K562 (cell line): ENCODE measurements at regions not wholly inside any gene's neighbourhood (a gene's known extent, or its start where the extent isn't known, plus 50 kb on each side); places are given as distances from the start of the nearest gene placed in this dataset.

Experiments used
- ATAC-seq: fragments of 200-7000 bp; cut with Tn5 transposase; 3 replicates; pipeline ENCODE4 v1.9.1; 2020; ENCODE audit warnings: moderate library complexity
- BruUV-seq: library from RNA; stranded (reverse); fragments of 400-500 nt; replicated peaks from 2 replicates; lab custom pipeline; 2021; lab: Mats Ljungman, UMichigan
- CTCF ChIA-PET: fragments of 300-600 bp; formaldehyde crosslinking; extraction: SDS; loops from one replicate; lab custom pipeline; 2021; ENCODE audit warnings: low intra/inter-chr PET ratio; lab: Yijun Ruan, JAX
- POLR2A ChIA-PET: fragments of 300-600, 350-650 bp; sonication (Branson Sonifier 250); formaldehyde crosslinking; extraction: SDS; loops from one replicate; lab custom pipeline; 2021; ENCODE audit warnings: antibody characterized with exemption, inconsistent platforms; lab: Yijun Ruan, JAX
- DNase-seq, 4 experiments: peaks; one replicate each; pipeline versions ENCODE4 v3.0.0 to v3.0.0-alpha.2; 2011 to 2018; ENCODE audit warnings: low spot score in 3 of 4, mixed read lengths in 3 of 4; ENCODE audit errors: extremely low read depth in 1 of 4
- FAIRE-seq: peaks from 2 replicates; lab custom pipeline; 2011; peaks lifted over from hg19 to GRCh38; lab: Jason Lieb, UNC
- H2AFZ ChIP-seq: 2 replicates; pipeline ENCODE4 v1.6.0; 2011; ENCODE audit warnings: low read depth, low read length, control low read depth, inconsistent platforms
- H3K27ac ChIP-seq: fragments of 200-600 bp; 3 replicates; pipeline ENCODE4 v1.8.0; 2011; ENCODE audit warnings: low read depth, mild to moderate bottlenecking, control low read depth, inconsistent platforms, low read length, moderate library complexity, mixed read lengths; ENCODE audit errors: extremely low read depth
- H3K27me3 ChIP-seq, 2 experiments: fragments of 300-600 bp in 1 of 2; 2 replicates in 1 of 2; 3 replicates in 1 of 2; pipeline versions ENCODE4 v1.6.0 to v1.8.0; 2011; ENCODE audit warnings: inconsistent platforms in 2 of 2, low read length in 2 of 2, mild to moderate bottlenecking in 1 of 2, mixed read lengths in 1 of 2, moderate library complexity in 1 of 2; ENCODE audit not compliant: control insufficient read depth in 2 of 2, insufficient read depth in 2 of 2
- H3K36me3 ChIP-seq: fragments of 300-600 bp; 3 replicates; pipeline ENCODE4 v1.8.0; 2011; ENCODE audit warnings: mild to moderate bottlenecking, low read length, inconsistent platforms; ENCODE audit not compliant: control insufficient read depth, insufficient read depth
- H3K4me1 ChIP-seq, 2 experiments: fragments of 200-600 bp in 1 of 2; replicated peaks in 1 of 2; 2 replicates in 1 of 2; 3 replicates in 1 of 2; pipeline versions ENCODE4 v1.5.1 to v1.8.0; 2011; ENCODE audit warnings: inconsistent platforms in 2 of 2, low read length in 2 of 2, mild to moderate bottlenecking in 1 of 2, mixed read lengths in 1 of 2, moderate library complexity in 1 of 2; ENCODE audit not compliant: control insufficient read depth in 2 of 2, insufficient read depth in 2 of 2
- H3K4me2 ChIP-seq: 2 replicates; pipeline ENCODE4 v1.6.1; 2011; ENCODE audit warnings: low read length, control low read depth, inconsistent platforms, mixed read lengths; ENCODE audit not compliant: insufficient read depth
- H3K4me3 ChIP-seq: fragments of 200-600 bp; sonication (generic), shearing (Covaris generic); 2 replicates; pipeline ENCODE4 v1.5.1; 2016; ENCODE audit warnings: control low read depth, inconsistent platforms
- H3K79me2 ChIP-seq: fragments of 200-600 bp; 3 replicates; pipeline ENCODE4 v1.8.0; 2011; ENCODE audit warnings: low read length, inconsistent platforms; ENCODE audit not compliant: control insufficient read depth, insufficient read depth
- H3K9ac ChIP-seq, 2 experiments: 2 replicates each; pipeline versions ENCODE4 v1.6.0 to v1.6.1; 2011; ENCODE audit warnings: low read depth in 2 of 2, low read length in 2 of 2, control low read depth in 1 of 2, inconsistent platforms in 1 of 2, mild to moderate bottlenecking in 1 of 2, mixed read lengths in 1 of 2; ENCODE audit not compliant: insufficient read depth in 1 of 2
- H3K9me1 ChIP-seq: one replicate; pipeline ENCODE4 v1.6.0; 2011; ENCODE audit warnings: inconsistent platforms, mild to moderate bottlenecking, low read length, moderate library complexity; ENCODE audit not compliant: control insufficient read depth, insufficient read depth
- H3K9me3 ChIP-seq: replicated peaks from 2 replicates; pipeline ENCODE4 v1.5.1; 2011; ENCODE audit warnings: low read depth, low read length, inconsistent platforms; ENCODE audit not compliant: control insufficient read depth, insufficient read depth
- H4K20me1 ChIP-seq: replicated peaks from 2 replicates; pipeline ENCODE4 v1.6.1; 2011; ENCODE audit warnings: low read length, inconsistent platforms, mixed read lengths; ENCODE audit not compliant: control insufficient read depth, insufficient read depth
- ATF7 ChIP-seq: fragments of 450-650 bp; IDR thresholded peaks from 2 replicates; pipeline ENCODE4 v1.7.1; 2014; ENCODE audit warnings: mild to moderate bottlenecking, moderate library complexity
- FOXP4 ChIP-seq: sonication (generic); formaldehyde crosslinking; IDR thresholded peaks from 2 replicates; pipeline ENCODE4 v1.8.0; 2022; ENCODE audit warnings: mild to moderate bottlenecking, missing genetic modification reagents, borderline replicate concordance
- SAFB2 ChIP-seq: fragments of 200-400 bp; formaldehyde crosslinking; IDR thresholded peaks from 2 replicates; pipeline ENCODE4 v1.6.1; 2018; ENCODE audit warnings: borderline replicate concordance, low read length, low read depth, moderate library complexity; ENCODE audit not compliant: severe bottlenecking
- SIN3B ChIP-seq: fragments of 450-650 bp; IDR thresholded peaks from 2 replicates; pipeline ENCODE4 v1.6.1; 2017; ENCODE audit warnings: low read depth, mild to moderate bottlenecking, moderate library complexity
- ZNF766 ChIP-seq: fragments of 200-800 bp; sonication (Bioruptor generic); conservative IDR thresholded peaks from 2 replicates; pipeline ENCODE4 v1.6.1; 2016; ENCODE audit warnings: missing genetic modification characterization, missing compliant biosample characterization
- WGBS: fragments of 100-300 bp; shearing (Covaris generic); methylation state at CpG from one replicate; pipeline ENCODE4 v1.1.6; 2016; ENCODE audit warnings: low coverage, mixed read lengths; ENCODE audit not compliant: insufficient coverage; ENCODE audit errors: missing lambda C conversion rate; 5-methylcytosine and 5-hydroxymethylcytosine counted together
- in situ Hi-C: fragments of 300-500 bp; cut with MboI; formaldehyde crosslinking; loops from 4 replicates; pipeline ENCODE4 v1.15.0; 2018; ENCODE audit warnings: inconsistent platforms, mixed read lengths
- intact Hi-C: fragments of 100-400 bp; cut with micrococcal nuclease; formaldehyde crosslinking; loops from 2 replicates; pipeline ENCODE4 v1.14.2; 2022

GRCh38 chr9:1957856-1958255, 57.3 kb upstream of the SMARCA2 start:
- Histone ChIP-seq H3K9ac (no peak overlapping the region), H3K4me3 (no peak overlapping the region), H3K27ac (no peak overlapping the region), H3K36me3 (no peaks in the 10 kb centered on the region), H3K9me3 (no peaks in the 10 kb centered on the region), H3K4me2 (no peak overlapping the region), H2AFZ (no peak overlapping the region), H3K79me2 (no peaks in the 10 kb centered on the region), H3K27me3 (no peaks in the 10 kb centered on the region), H4K20me1 (no peaks in the 10 kb centered on the region)
- intact Hi-C loops = no loop called here
- POLR2A ChIA-PET = no interaction called here
- CTCF ChIA-PET = no interaction called here
- FAIRE-seq (no peak), ATAC-seq (no peak)
- no TSS peak for BruUV-seq
- in situ Hi-C loops = no loop called here
- TF ChIP-seq ATF7 (no peak), ZNF766 (CRISPR knock-in tag) (no peak), SAFB2 (no peak), FOXP4 (CRISPR knock-in tag) (no peak), SIN3B (no peak)
- TF ChIP-seq, all 486 proteins: peak for 0
- 0% methylated on average over 2 of the region's 2 CpGs for WGBS
- H3K4me1 ChIP-seq = no peaks in the 10 kb centered on the region
- no peaks in the 10 kb centered on the region for H3K9me1 ChIP-seq
- DNase-seq = no peak
